H1 (cell line): ENCODE measurements at regions not wholly inside any gene's neighbourhood (a gene's known extent, or its start where the extent isn't known, plus 50 kb on each side); places are given as distances from the start of the nearest gene placed in this dataset.

Experiments
- CTCF ChIA-PET: fragments of 300-600 bp; sonication (Branson Sonifier 250); formaldehyde crosslinking; loops from one replicate; lab custom pipeline; 2021; ENCODE audit not compliant: partially characterized antibody; lab: Charles Lee
- POLR2A ChIA-PET: fragments of 300-600 bp; sonication (Branson Sonifier 250); formaldehyde crosslinking; loops from one replicate; lab custom pipeline; 2021; ENCODE audit warnings: inconsistent platforms; ENCODE audit not compliant: partially characterized antibody; lab: Charles Lee
- DNase-seq, 2 experiments: peaks; one replicate each; pipeline versions ENCODE4 v3.0.0 to v3.0.0-alpha.2; 2010 to 2022; ENCODE audit warnings: low spot score in 2 of 2, low read depth in 1 of 2, mixed read lengths in 1 of 2
- FAIRE-seq: peaks from 2 replicates; lab custom pipeline; 2011; peaks lifted over from hg19 to GRCh38; lab: Jason Lieb, UNC
- H2AFZ ChIP-seq: 2 replicates; pipeline ENCODE4 v1.8.1; 2012; ENCODE audit warnings: low read length, inconsistent platforms
- H2AK5ac ChIP-seq: 2 replicates; pipeline ENCODE4 v1.6.1; 2013; ENCODE audit warnings: low read depth, low read length
- H2BK120ac ChIP-seq: replicated peaks from 2 replicates; pipeline ENCODE3; 2013; ENCODE audit warnings: low read depth, low read length, inconsistent platforms
- H2BK12ac ChIP-seq: 2 replicates; pipeline ENCODE4 v1.6.1; 2013; ENCODE audit warnings: low read depth, low read length
- H2BK15ac ChIP-seq: 2 replicates; pipeline ENCODE4 v1.6.1; 2013; ENCODE audit warnings: low read length
- H2BK20ac ChIP-seq: 2 replicates; pipeline ENCODE4 v1.6.1; 2013; ENCODE audit warnings: low read length
- H2BK5ac ChIP-seq: 2 replicates; pipeline ENCODE4 v1.6.1; 2013; ENCODE audit warnings: low read depth, low read length
- H3K14ac ChIP-seq: 2 replicates; pipeline ENCODE4 v1.6.1; 2013; ENCODE audit warnings: inconsistent platforms; ENCODE audit not compliant: insufficient read length
- H3K18ac ChIP-seq: 2 replicates; pipeline ENCODE4 v1.6.1; 2013; ENCODE audit warnings: low read length; ENCODE audit errors: extremely low read depth
- H3K23ac ChIP-seq: 2 replicates; pipeline ENCODE4 v1.6.1; 2013; ENCODE audit warnings: inconsistent platforms; ENCODE audit not compliant: insufficient read length
- H3K23me2 ChIP-seq: 2 replicates; pipeline ENCODE4 v1.6.1; 2013; ENCODE audit warnings: low read depth, low read length
- H3K27ac ChIP-seq: 2 replicates; pipeline ENCODE4 v1.6.1; 2011; ENCODE audit warnings: low read depth, low read length, inconsistent platforms
- H3K27me3 ChIP-seq, 4 experiments: replicated peaks in 1 of 4; 1 replicate in 1 of 4; 2 replicates in 3 of 4; pipeline versions ENCODE4 v1.6.1 to v1.8.1; 2011 to 2013; ENCODE audit warnings: low read length in 3 of 4, mild to moderate bottlenecking in 3 of 4, inconsistent platforms in 2 of 4, mixed read lengths in 2 of 4, moderate library complexity in 1 of 4; ENCODE audit not compliant: control insufficient read depth in 3 of 4, insufficient read depth in 3 of 4; ENCODE audit errors: extremely low read depth in 1 of 4
- H3K36me3 ChIP-seq, 4 experiments: 2 replicates each; pipeline versions ENCODE4 v1.6.1 to v1.8.1; 2011 to 2013; ENCODE audit warnings: mild to moderate bottlenecking in 4 of 4, low read length in 3 of 4, moderate library complexity in 2 of 4, control low read depth in 1 of 4, inconsistent platforms in 1 of 4; ENCODE audit not compliant: insufficient read depth in 4 of 4, control insufficient read depth in 2 of 4
- H3K4ac ChIP-seq: replicated peaks from 2 replicates; pipeline ENCODE3; 2013; ENCODE audit warnings: low read length, low read depth, mixed read lengths, inconsistent platforms; ENCODE audit not compliant: insufficient read length
- H3K4me1 ChIP-seq, 4 experiments: replicated peaks in 1 of 4; 1 replicate in 1 of 4; 2 replicates in 3 of 4; pipeline versions ENCODE4 v1.6.1 to v1.8.1; 2011 to 2013; ENCODE audit warnings: low read length in 3 of 4, inconsistent platforms in 2 of 4, mixed read lengths in 1 of 4; ENCODE audit not compliant: insufficient read depth in 4 of 4, control insufficient read depth in 3 of 4
- H3K4me2 ChIP-seq, 2 experiments: 2 replicates each; pipeline versions ENCODE4 v1.6.1 to v1.8.1; 2011 to 2013; ENCODE audit warnings: low read depth in 2 of 2, low read length in 2 of 2, control low read depth in 1 of 2, inconsistent platforms in 1 of 2, mild to moderate bottlenecking in 1 of 2; ENCODE audit not compliant: insufficient read depth in 1 of 2
- H3K4me3 ChIP-seq, 4 experiments: fragments of 200-600, 300-600 bp in 1 of 4; sonication (generic), shearing (Covaris generic), sonication (Bioruptor Twin) in 1 of 4; 2 replicates each; pipeline versions ENCODE4 v1.5.1 to v1.8.1; 2011 to 2016; ENCODE audit warnings: low read length in 4 of 4, low read depth in 3 of 4, control low read depth in 2 of 4, inconsistent platforms in 2 of 4, mild to moderate bottlenecking in 2 of 4, mixed read lengths in 1 of 4, moderate library complexity in 1 of 4; ENCODE audit not compliant: insufficient read depth in 2 of 4; ENCODE audit errors: extremely low read depth in 1 of 4
- H3K56ac ChIP-seq: replicated peaks from 2 replicates; pipeline ENCODE3; 2013; ENCODE audit warnings: low read depth, mild to moderate bottlenecking, mixed read lengths, low read length, inconsistent platforms; ENCODE audit not compliant: insufficient read length
- H3K79me1 ChIP-seq: 2 replicates; pipeline ENCODE4 v1.6.1; 2013; ENCODE audit warnings: low read depth, low read length, control low read depth
- H3K79me2 ChIP-seq, 2 experiments: 2 replicates each; pipeline versions ENCODE4 v1.6.1 to v1.8.1; 2012 to 2013; ENCODE audit warnings: low read length in 2 of 2, mild to moderate bottlenecking in 2 of 2, inconsistent platforms in 1 of 2; ENCODE audit not compliant: insufficient read depth in 2 of 2, control insufficient read depth in 1 of 2
- H3K9ac ChIP-seq, 4 experiments: replicated peaks in 1 of 4; 1 replicate in 1 of 4; 2 replicates in 3 of 4; pipeline versions ENCODE4 v1.6.1 to v1.8.1; 2011 to 2013; ENCODE audit warnings: low read depth in 3 of 4, low read length in 3 of 4, control low read depth in 2 of 4, mild to moderate bottlenecking in 2 of 4, moderate library complexity in 2 of 4, inconsistent platforms in 1 of 4; ENCODE audit errors: extremely low read depth in 1 of 4
- H3K9me3 ChIP-seq, 2 experiments: 2 replicates each; pipeline versions ENCODE4 v1.6.1 to v1.8.1; 2012 to 2013; ENCODE audit warnings: mild to moderate bottlenecking in 2 of 2, moderate library complexity in 2 of 2, control low read depth in 1 of 2, inconsistent platforms in 1 of 2, low read depth in 1 of 2, low read length in 1 of 2, mixed read lengths in 1 of 2; ENCODE audit not compliant: insufficient read depth in 2 of 2
- H4K20me1 ChIP-seq, 2 experiments: replicated peaks in 1 of 2; 2 replicates each; pipeline versions ENCODE3 to v1.8.1; 2011 to 2013; ENCODE audit warnings: inconsistent platforms in 2 of 2, low read length in 2 of 2, mild to moderate bottlenecking in 1 of 2; ENCODE audit not compliant: insufficient read depth in 2 of 2, control insufficient read depth in 1 of 2
- H4K5ac ChIP-seq: 2 replicates; pipeline ENCODE4 v1.6.1; 2013; ENCODE audit warnings: low read length, low read depth, mixed read lengths, inconsistent platforms; ENCODE audit not compliant: insufficient read length
- H4K8ac ChIP-seq: 2 replicates; pipeline ENCODE4 v1.8.0; 2013; ENCODE audit warnings: mild to moderate bottlenecking, moderate library complexity, low read length, inconsistent platforms; ENCODE audit not compliant: insufficient read depth; ENCODE audit errors: extremely low read depth
- H4K91ac ChIP-seq: replicated peaks from 2 replicates; pipeline ENCODE3; 2013; ENCODE audit warnings: low read length, mixed read lengths, inconsistent platforms; ENCODE audit not compliant: insufficient read length
- ATF3 ChIP-seq: IDR thresholded peaks from 2 replicates; pipeline ENCODE4 v1.6.1; 2011; ENCODE audit warnings: low read depth, mild to moderate bottlenecking, low read length; ENCODE audit not compliant: insufficient read depth
- BRCA1 ChIP-seq: IDR thresholded peaks from 2 replicates; pipeline ENCODE4 v1.6.1; 2012; ENCODE audit warnings: low read depth, low read length, improper control_type of control experiment
- CHD2 ChIP-seq: IDR thresholded peaks from 2 replicates; pipeline ENCODE4 v1.6.1; 2012; ENCODE audit warnings: low read length, improper control_type of control experiment
- EGR1 ChIP-seq: IDR thresholded peaks from 2 replicates; pipeline ENCODE4 v1.6.1; 2011; ENCODE audit warnings: low read depth, low read length, borderline replicate concordance
- RFX5 ChIP-seq: IDR thresholded peaks from 2 replicates; pipeline ENCODE4 v1.6.1; 2011; ENCODE audit warnings: low read depth, low read length, improper control_type of control experiment, borderline replicate concordance
- RXRA ChIP-seq: IDR thresholded peaks from 2 replicates; pipeline ENCODE4 v1.6.1; 2011; ENCODE audit warnings: low read depth, mild to moderate bottlenecking, low read length, moderate library complexity; ENCODE audit not compliant: insufficient read depth
- SAP30 ChIP-seq: fragments of 300-600 bp; sonication (generic); IDR thresholded peaks from 2 replicates; pipeline ENCODE4 v1.7.1; 2012; ENCODE audit warnings: low read length, moderate library complexity, mild to moderate bottlenecking, inconsistent platforms; ENCODE audit not compliant: insufficient read depth, insufficient replicate concordance
- SP2 ChIP-seq: IDR thresholded peaks from 2 replicates; pipeline ENCODE4 v1.6.1; 2012; ENCODE audit warnings: mild to moderate bottlenecking, low read length, inconsistent platforms
- SUZ12 ChIP-seq: fragments of 200-600 bp; sonication (generic); IDR thresholded peaks from 2 replicates; pipeline ENCODE4 v1.6.1; 2012; ENCODE audit warnings: mild to moderate bottlenecking, inconsistent platforms, low read length, moderate library complexity, mixed read lengths
- TAF7 ChIP-seq: optimal IDR thresholded peaks from 2 replicates; pipeline ENCODE3; 2011; ENCODE audit warnings: low read depth, mild to moderate bottlenecking, inconsistent platforms, low read length, moderate library complexity, borderline replicate concordance
- TEAD4 ChIP-seq: IDR thresholded peaks from 2 replicates; pipeline ENCODE4 v1.6.1; 2012; ENCODE audit warnings: low read depth, low read length, inconsistent platforms, mixed read lengths
- WGBS, 2 experiments: shearing (Covaris generic) in 1 of 2; methylation state at CpG; one replicate each; pipeline versions ENCODE4 v1.1.6 to v1.1.7; 2013 to 2015; ENCODE audit warnings: low lambda C conversion rate in 2 of 2, mixed read lengths in 2 of 2, inconsistent platforms in 1 of 2, low coverage in 1 of 2, missing lambda C conversion rate in 1 of 2; ENCODE audit not compliant: insufficient replicate concordance in 2 of 2, insufficient coverage in 1 of 2, insufficient read length in 1 of 2; ENCODE audit errors: extremely low coverage in 1 of 2, missing lambda C conversion rate in 1 of 2; 5-methylcytosine and 5-hydroxymethylcytosine counted together

GRCh38 chr5:138695781-138696180, 57.4 kb upstream of the CTNNA1 start:
- H2BK120ac ChIP-seq, result no peak overlapping the region
- H2BK15ac ChIP-seq, result no peak overlapping the region
- CTCF ChIA-PET, result interaction anchor here (0.8 to 1.6 kb wide), 5 partner anchors 8 to 54 kb away, joined by 3 to 4 read pairs (median 3); no protein-coding TSS in a partner anchor
- H3K56ac ChIP-seq, result no peak overlapping the region
- no peak overlapping the region for H3K14ac ChIP-seq
- DNase-seq (no peak), FAIRE-seq (no peak)
- H3K27me3 ChIP-seq, result no peaks in the 10 kb centered on the region
- no peaks in the 10 kb centered on the region; the same call in 1 of the 2 replicates for H3K79me1 ChIP-seq
- peaks cover 2% of the 10 kb centered on the region for H3K23me2 ChIP-seq
- no peak overlapping the region for H2BK12ac ChIP-seq
- no peak for TF ChIP-seq TEAD4
- TF ChIP-seq RXRA, result no peak
- TF ChIP-seq SUZ12, result no peak
- no peak for TF ChIP-seq CHD2
- no peak for TF ChIP-seq EGR1
- no peak for TF ChIP-seq BRCA1
- no peak for TF ChIP-seq SP2
- TF ChIP-seq RFX5, result no peak
- no peak for TF ChIP-seq ATF3
- TF ChIP-seq SAP30, result no peak
- no peak for TF ChIP-seq TAF7
- no peaks in the 10 kb centered on the region for H4K20me1 ChIP-seq
- H3K9ac ChIP-seq, result no peak overlapping the region
- WGBS, 2 experiments, result 89% methylated on average over 3 of the region's 3 CpGs; no CpG with 5 or more reads in 1 of the 2 experiments
- no peak overlapping the region for H4K5ac ChIP-seq
- H2BK20ac ChIP-seq, result no peak overlapping the region
- H3K18ac ChIP-seq, result no peak overlapping the region
- H3K79me2 ChIP-seq, result no peaks in the 10 kb centered on the region
- no peak overlapping the region for H3K23ac ChIP-seq
- no peak overlapping the region for H2AFZ ChIP-seq
- H3K4me2 ChIP-seq, result no peak overlapping the region
- POLR2A ChIA-PET, result interaction anchor here (0.7 kb wide), 1 partner anchor 135 kb away, joined by 3 read pairs; no protein-coding TSS in a partner anchor
- H4K8ac ChIP-seq, result no peak overlapping the region
- no peaks in the 10 kb centered on the region for H3K4me1 ChIP-seq
- H3K4me3 ChIP-seq, result no peak overlapping the region
- H3K9me3 ChIP-seq, result no peaks in the 10 kb centered on the region
- no peak overlapping the region for H4K91ac ChIP-seq
- H3K4ac ChIP-seq, result no peak overlapping the region
- no peak overlapping the region for H2AK5ac ChIP-seq
- no peak overlapping the region for H2BK5ac ChIP-seq
- H3K36me3 ChIP-seq, result no peaks in the 10 kb centered on the region
- no peak overlapping the region for H3K27ac ChIP-seq
